CD4-positive, alpha-beta T cell treated with Interleukin-1 beta for 1 hour (primary cell): ENCODE measurements at regions not wholly inside any gene's neighbourhood (a gene's known extent, or its start where the extent isn't known, plus 50 kb on each side); places are given as distances from the start of the nearest gene placed in this dataset.
A peak's percentile ranks its signal among the peaks of the same experiment; 100 is the strongest.

Experiments used
- DNase-seq, 2 donors: peaks; one replicate each; pipeline ENCODE4 v3.0.0-alpha.2; 2020 to 2022

DNA sequence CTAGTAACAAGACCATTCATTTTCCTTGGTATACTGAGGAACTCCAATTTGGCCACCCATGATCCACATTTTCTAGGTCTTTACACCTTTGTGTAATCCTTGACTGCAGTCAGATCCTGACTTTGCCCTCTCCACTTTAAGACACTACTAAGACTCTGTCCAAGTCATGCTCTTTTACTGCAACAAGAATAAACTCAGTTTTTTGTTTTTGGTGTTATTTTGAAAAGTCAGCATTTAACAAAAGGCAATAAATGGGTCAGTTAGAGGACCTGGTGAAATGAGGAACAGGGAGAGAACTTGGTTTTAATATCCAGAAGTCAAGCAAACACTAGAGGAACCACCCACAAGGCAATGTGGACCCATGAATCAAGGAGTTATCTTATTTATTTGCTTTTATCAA, 252.2 kb upstream of the RBBP8 start:
- no peak for DNase-seq

DNA sequence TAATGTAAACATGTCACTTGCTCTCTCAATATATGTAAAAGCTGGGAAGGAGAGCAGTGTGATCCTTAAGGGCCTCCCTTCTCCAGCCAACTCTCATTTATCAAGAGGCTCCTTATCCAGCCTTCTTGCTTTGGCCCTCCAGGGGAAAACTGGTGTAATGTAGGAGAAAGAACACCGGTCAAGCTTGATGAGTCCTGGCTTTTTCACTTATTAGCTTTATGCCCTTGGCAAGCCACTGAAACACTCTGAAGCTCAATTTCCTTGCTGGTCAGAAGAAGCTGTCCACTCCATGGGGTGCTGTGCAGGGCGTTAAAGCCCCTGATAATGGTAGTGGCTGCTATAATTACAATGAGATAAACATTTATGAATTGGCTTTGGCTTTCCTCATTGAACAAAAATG, 251.2 kb upstream of the RBBP8 start:
- DNase-seq = no peak

DNA sequence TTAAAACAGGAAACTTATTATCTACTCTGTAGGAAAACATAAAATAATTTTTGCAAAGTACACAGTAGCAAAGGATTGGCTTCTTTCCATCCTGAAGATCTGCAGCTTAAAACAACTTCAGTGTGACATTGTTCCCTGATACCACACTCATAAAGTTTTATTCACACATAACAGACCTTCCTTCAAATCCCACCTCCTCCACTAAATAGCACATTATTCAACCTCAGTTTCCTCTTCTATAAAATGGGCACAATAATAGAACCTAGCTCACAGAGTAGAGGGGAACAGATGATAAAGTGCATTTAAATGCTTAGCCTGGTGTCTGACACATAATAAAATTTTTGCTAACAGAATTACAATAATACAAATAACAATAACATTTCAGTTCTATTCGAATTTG, 250.4 kb upstream of the RBBP8 start:
- DNase-seq = no peak

DNA sequence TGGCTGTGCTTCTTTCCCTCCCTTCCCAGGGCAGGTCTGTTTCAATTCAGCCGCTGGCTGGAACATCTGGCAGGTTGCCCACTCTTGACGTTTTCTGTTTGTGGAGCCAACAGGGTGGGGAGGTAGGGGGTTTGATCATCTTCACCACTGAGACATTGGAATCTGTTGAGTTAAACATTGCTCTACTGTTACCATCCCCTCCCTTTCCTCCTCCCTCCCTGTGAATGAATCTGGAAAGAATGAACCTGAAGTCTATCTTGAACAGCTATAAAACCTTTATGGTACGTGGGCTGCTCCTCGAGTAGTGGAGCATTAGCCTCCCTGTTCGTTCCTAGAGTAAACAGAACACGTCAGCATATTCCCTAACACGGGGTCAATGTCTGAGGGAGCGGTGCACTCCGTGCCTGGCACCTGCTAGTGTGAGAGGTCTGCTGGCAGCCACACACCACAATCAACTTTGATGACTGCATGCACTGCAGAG, 249.9 kb upstream of the RBBP8 start:
- DNase-seq = no peak

DNA sequence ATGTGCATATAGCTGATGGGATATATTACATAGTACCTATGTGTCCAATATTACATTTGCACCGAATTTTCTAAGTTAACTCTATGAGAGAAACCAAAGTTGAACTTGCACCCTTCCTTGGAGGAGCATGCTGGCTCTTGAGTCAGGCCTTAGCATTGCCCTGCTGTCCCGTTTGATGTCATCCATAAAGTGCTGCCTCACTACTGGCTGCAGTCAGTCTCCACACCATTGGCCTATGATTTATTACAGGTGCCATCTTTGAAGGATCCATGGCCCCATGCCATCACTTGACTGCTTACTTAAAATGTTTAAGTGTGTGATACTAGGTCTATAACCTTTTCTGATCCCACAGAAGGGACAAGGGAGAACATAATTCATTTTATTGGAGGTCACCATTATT, 249.3 kb upstream of the RBBP8 start:
- no peak for DNase-seq

DNA sequence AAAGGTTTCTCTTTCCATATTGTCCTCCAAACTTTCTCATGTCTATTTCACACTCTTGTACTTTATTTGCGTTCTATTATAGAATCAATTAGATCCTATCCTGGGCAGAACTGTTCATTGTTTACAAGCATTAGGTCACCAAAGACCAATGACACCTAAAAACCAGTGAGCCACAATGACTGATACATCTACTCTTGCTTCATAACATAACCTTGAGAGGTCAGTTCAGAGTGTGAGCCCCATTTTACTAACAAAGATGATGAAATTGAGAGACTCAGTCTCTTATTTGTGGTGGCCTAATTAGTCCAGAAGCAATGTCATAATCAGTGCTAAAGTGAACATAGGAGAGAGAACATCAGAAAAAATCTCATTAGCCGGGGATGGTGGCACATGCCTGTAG, 248.9 kb upstream of the RBBP8 start:
- DNase-seq = no peak

DNA sequence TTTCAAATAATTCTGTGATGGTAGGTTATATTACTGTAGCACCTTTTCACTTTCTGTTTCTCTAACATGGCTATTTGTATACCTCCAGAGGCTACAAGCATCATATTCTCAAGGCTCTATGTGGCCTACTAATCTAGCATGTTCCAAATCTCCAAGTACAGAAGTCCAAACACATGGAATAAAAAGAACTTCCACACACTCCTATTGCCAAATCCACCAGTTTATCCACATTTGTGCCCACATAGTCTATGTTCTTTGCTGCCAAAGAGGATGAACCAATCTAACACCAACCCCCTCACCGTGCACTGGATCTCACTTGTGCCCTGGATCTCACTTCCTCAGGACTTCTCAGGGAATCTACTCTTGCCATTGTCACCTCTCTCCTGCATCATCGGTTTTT, 247.3 kb upstream of the RBBP8 start:
- DNase-seq = no peak

DNA sequence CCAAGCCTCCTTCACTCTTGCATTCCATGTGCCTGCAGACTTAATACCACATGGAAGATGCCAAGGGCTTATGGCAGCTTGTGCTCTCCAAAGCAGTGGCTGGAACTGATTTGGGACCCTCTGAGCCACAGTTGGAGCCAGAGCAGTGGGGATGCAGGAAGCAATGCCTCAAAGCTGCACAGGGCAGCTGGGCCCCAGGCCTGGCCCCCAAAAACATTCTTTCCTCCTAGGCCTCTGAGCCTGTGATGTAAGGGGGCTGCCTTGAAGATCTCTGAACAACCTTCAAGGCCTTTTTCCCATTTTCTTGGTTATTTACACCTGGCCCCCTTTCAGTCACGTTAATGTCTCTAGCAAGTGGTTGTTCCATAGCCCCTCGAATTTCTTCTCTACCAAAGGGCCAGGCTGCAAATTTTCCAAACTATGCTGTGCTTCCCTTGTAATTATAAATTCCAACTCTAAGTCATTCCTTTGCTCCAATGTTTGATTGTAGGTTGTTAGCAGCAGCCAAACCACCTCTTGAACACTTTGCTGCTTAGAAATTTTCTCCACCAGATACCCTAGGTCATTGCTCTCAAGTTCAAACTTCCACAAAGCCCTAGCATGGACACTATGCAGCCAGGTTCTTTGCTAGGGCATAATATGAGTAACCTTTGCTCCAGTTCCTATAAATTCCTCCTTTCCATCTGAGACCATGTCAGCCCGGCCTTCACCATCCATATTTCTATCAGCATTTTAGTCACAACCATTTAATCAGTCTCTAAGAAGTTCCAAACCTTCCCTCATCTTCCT, 245.0 kb upstream of the RBBP8 start:
- DNase-seq = no peak

DNA sequence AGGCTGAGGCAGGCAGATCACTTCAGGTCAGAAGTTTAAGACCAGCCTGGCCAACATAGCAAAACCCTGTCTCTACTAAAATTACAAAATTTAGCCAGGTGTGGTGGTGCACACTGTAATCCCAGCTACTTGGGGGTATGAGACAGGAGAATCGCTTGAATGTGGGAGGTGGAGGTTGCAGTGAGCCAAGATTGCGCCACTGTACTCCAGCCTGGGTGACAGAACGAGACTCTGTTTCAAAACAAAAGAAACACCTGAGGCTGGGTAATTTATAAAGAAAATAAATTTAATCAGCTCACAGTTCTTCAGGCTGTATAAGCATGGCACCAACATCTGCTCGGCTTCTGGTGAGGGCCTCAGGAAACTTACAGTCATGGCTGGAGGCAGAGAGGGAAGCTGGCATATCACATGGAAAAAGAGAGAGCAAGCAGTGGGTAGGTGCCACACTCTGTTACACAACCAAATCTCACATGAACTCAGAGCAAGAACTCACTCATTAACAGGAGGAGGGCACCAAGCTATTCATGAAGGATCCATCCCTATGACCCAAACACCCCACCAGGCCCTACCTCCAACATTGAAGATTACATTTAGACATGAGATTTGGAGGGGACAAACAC, 244.1 kb upstream of the RBBP8 start:
- no peak for DNase-seq

DNA sequence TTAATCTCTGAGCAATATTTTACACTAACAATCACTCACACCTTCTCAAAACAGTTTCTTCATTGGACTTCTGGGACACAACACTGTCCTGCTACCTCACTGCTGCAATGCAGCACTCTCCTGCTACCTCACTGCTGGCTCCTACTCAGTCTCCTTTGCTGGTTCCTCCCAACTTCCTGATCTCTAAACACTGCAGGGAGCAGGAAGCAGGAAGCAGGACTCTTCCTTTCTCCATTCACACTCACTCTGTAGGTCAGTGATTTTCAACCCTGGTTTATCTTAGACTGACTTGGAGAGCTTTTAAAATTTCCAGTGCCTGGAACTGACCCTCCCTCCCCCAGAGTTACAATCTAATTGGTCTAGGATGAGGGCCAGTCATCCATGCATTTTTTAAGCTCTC, 243.4 kb upstream of the RBBP8 start:
- DNase-seq = no peak

DNA sequence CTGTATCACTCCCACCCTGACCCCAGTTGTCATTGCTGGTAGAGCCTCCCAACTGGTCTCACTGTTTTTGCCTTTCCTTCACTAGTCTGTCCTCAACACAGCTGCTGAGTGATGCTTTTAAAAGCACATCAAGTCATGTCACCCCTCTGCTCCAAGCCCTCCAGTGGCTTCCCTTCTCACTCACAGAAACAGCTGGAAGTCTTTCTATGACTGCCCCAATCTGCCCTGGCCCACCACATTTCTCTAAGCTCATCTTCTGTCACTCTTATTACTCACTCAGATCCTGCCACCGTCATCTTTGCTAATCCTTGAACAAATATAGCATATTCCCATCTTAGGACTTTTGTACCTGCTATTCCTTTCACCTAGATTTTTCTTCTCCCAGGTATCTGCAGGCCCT, 242.6 kb upstream of the RBBP8 start:
- no peak for DNase-seq

DNA sequence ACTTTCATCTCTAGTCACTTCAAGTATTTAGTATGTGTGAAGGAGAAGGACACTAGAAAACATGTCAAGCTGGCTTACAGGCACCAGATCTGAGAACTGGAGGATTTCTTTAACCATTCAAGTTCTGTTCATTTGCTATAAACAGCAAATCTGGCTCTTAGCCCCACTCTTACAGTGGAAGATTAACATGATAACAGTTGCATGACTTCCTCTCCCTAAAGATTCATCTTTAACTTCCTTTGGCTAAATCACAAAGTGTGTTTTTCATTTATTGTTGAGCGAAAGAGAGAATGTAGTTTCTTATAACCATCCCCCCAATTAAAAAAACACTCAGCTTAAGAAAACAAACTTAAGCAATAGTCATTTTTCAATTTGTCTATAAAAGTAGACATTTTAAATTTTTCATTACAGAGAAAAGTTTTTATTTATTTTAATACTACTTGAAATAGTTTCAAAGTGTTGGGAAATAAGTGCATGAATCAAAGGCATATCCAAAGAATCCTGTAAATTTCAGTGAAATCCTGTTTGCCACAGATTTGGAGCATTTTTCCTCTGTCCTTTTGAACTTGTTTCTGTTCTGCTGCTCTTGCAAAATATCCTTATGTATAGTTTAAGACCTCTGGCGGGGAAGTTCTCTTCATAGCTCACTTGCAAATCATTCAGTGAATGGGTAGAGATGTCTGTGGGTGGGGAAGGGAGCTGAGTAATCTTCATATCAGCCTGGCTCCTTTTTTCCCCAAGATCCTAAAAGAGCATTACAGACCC, 241.0 kb upstream of the RBBP8 start:
- no peak for DNase-seq

DNA sequence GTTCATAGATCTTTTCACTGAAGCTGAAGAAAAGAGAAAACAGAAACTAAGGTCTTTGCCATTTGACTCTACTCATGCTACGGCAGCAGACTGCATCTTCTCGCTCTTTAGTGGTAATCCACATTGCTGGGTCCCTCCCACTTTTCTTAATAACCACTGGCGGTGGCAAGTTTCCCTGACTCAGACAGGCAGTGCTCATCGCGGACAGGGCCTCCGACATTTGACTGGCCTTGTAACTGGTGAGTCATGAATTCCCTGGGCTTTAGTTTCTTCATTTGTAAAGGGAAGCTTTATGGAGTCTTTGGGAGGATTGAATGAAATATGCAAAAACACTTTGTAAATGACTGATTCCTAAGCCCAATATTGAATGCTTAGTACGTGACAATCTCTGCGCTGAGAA, 238.2 kb upstream of the RBBP8 start:
- DNase-seq = no peak

DNA sequence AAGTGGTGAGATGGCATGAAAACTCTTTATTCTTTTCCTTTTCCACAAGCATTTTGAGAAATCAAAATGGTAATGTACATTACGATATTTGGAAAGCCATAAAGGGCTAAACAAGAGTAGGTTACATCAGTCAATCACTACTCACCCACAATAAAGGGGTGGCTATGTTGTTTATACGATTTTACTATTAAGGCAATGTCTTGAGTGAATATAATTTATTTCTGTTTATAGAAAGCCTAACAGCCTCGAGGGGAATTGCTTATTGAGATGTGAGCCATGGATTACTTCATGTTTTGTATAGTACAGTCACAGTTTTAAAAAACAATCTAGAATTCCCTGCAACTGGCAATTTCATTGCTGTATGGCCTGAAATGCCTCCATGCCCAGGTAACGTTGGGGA, 237.5 kb upstream of the RBBP8 start:
- DNase-seq = no peak

DNA sequence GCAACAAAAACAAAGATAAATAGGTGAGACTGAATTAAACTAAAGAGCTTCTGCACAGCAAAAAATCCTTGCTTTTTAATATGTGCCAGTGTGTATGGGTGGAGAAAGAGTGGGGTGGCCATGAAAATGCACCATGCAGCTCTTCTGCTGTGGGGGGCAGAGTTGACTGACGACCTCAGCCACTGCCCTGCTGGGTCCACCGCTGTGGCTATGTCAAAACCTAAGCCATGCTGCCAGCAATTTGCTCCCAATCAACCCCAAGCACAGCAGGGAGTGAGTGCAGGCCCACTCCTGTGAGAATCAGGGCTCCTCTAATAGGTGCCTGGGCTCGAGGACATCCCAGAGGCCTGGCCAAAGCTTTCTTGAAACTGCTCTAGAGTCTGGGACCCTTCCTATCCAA, 235.6 kb upstream of the RBBP8 start:
- no peak for DNase-seq

DNA sequence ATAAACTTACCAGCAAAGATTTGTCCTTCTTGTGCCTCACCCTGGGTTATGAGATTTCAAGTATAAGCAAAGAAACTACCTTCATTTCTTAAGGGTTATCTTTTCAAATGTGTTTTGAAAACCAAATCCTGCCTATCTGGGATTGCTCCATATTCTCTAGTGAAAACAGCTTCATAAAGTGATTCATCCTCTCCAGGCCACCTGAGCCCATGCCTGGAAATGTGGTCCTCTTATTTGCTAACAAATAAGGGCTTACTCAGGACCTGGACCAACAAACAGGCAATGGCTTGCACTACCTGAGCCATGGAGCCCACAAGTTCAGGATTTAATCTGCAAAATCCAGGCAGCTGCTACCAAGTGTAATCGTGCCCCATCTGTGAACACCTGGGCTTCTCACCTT, 234.4 kb upstream of the RBBP8 start:
- no peak for DNase-seq

DNA sequence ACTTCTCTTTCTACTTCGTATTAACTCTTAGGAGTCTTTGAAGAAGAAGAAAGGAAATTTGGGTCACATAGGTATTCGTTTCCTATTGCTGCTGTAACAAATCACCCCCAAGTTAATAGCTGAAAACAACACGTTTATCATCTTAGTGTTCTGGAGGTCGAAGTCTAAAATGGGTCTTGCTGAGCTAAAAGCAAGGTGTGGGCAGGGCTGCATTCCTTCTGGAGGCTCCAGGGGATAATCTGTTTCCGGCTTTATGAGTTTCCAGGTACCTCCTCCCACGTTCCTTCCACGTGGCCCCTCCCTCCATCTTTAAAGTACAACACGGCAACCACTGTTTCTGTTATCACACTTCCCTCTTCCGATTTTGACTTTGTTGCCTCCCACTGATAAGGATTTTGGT, 233.5 kb upstream of the RBBP8 start:
- no peak for DNase-seq

DNA sequence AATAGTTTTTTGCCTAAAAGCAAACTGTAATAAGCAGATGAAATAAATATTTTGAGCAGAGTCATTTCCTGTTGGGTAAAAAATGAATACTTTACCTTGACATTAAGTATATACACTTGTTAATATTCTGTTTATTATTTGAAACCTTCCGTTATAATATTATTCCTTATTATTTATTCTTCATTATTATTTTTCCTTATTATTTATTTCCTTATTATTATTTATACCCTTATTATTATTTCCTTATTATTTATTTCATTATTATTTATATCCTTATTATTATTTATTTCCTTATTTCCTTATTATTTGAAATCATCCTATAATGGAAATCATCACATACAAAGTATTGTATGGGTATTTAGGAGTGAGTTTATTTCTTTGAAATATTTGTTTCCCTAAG, 232.2 kb upstream of the RBBP8 start:
- DNase-seq = no peak

DNA sequence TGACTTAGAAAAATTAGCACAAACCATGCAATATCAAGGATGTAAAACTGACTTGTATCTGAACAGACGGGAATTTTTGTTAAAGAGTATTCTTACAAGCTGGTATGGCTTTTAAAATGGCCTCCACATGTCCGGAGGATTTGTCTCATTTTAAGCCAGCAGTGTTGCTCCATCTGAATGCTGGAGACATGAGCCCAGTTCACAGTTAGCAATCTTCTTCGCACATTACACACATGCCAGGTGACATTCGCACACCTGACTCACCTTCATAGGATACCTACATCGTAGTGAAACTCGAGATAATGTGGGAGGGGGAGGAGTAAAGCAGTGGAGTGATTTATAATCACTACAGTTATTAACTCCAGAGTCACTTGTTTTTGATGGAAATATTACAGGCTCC, 231.8 kb upstream of the RBBP8 start:
- DNase-seq = no peak

DNA sequence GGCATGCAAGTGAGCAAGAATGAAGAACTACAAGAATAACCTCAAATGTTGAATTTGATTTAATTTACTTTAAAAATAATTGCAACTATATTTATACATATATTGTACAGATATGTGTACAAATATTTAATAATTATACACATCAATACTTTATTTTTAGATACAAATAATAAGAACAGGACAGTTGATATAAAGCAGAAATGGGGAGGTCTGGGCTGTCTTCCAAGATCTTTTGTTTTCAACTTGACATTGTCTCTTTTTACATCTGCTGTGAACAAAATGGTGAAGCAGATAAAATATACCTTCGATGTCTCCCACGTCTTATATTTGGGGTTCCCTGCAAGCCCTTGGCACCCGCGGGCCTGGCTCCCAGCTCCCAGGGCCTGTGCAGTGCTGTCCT, 231.3 kb upstream of the RBBP8 start:
- DNase-seq = no peak

DNA sequence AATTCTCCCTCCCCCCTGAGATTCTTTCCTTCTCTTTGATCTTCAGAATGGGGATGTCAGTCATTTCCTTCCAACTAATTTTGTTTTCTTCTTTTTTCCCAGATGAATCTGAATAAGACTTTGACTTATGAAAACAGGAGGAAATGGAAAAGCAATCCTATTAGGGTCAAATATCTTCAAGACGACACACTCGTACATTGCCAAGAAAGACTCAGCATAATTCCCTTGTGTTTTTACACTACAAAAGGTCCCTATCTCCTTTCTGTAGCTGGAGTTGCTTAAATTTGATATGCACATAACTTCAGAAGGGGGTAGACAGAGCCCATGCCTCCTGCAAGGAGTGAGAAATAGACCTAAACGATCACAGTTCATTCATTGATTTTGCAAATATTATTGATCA, 230.3 kb upstream of the RBBP8 start:
- DNase-seq = no peak

DNA sequence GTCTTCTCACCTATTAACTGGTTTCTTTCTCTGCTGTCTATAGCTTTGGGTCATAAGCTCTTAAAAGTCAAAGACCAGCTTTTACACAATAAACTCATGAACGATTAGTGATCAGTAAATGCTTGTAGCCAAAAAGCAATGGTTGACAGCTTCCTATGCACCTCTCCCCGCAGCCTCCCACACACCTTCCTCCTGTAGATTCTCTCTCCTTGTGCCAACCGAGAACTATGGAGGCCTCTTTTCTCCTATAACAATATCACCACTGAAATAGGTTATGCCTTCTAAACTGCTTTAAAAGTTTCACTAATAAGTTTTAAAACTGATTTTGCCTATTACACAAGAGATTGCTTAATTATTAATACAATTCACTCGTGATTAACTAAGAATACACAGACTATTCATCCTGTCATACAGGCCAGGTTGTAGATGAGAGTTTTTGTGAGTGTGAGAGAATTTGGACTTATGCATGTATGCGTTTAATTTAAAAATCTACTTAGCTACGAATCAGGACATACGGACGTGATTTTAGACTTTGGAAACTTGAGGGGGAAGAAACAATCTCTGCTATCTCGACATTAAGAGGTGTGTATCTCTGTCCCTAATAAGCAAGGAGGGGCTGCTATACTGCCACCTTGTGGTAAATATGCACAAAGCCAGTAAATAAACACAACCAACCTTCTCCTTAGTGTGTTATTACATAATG, 229.1 kb upstream of the RBBP8 start:
- DNase-seq = peak; percentile 1 to 34

DNA sequence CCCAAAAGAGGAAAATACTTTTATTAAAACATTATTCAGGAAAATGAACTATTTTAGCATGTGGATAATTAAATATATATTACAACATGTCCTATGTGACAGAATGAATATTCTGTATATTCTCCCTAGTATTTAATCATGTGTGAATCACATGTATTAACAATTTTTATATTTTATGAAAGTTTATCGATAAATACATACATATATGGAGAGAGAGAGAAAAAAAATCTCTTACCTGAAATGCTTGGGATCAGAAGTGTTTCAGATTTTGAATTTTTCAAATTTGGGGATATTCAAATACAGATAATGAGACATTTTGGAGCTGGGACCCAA, 228.6 kb upstream of the RBBP8 start:
- no peak for DNase-seq

DNA sequence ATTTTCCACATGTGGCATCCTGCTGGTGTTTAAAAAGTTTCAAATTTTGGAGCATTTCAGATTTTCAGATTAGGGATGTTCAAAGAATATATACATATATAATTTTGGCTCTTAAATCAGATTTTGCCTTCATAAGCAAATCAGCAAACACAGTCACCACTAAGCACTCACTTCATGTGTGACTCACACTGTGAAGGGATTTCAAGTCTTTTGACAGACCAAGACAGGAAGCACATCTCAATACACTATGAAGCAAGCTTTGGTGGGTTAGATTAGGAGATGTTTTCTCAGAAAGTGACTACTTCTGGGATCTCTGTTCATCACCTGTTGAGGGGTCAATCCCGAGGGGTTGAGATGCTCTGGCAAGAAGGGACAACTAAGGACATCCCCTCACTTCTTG, 227.8 kb upstream of the RBBP8 start:
- no peak for DNase-seq
